ENCODE measurements at regions not wholly inside any gene's neighbourhood (a gene's known extent, or its start where the extent isn't known, plus 50 kb on each side); places are given as distances from the start of the nearest gene placed in this dataset.

- TF ChIP-seq CTCF (IDR thresholded peaks at IDR 0.05; ENCODE audit: insufficient read depth, low read length, poor library complexity, severe bottlenecking) = no peak
- TF ChIP-seq EZH2phosphoT487 (conservative IDR thresholded peaks at IDR 0.05; ENCODE audit: low read length) = no peak
These were observed 54.1 kb upstream of the PDE8B start for GRCh38 chr5:77156379-77156778.
